T follicular helper cell (primary cell): ENCODE measurements at regions not wholly inside any gene's neighbourhood (a gene's known extent, or its start where the extent isn't known, plus 50 kb on each side); places are given as distances from the start of the nearest gene placed in this dataset.

Experiments
- DNase-seq: peaks from one replicate; pipeline ENCODE4 v3.0.0-alpha.2; 2020; ENCODE audit warnings: low read depth

DNA sequence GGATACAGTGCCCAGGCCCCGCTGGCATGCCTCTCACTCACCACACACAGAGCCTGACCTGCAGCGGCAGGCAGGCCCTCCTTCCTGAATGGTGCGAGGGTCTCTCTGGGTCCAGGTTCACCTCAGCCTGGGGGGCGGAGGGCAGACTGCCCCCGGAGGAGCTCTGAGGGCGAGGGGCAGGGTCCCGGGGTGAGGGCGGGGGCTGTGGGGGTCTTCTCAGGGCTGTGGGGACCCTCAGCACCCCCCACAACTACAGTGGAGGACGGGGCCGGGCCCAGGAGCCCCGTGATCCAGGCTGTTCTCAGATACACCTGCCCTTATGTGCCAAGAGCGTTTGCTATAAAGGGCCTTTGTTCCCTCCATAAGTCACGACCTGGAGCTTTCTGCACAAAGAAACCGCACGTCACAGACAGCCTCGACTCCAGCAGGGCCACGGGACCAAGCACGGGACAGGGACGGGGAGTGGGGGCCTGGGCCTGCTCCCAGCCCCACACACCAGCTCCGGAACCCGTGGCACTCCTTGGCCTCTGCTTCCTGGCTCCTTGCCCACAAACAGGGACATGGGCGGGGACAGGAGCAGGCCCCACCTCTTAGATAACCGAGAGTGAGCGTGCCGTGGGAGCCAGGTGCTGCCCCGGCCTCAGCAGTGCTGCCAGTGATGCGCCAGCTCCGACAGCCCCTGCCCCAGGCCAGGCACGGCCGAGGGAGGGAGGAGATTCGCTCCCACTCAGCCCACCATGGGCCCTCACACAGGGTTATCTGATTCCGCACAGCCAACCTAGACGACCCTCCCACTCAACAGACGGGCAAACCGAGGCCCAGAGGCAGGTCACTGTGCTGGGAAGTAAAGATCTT lies 101.9 kb downstream of the RFLNA start:
- DNase-seq = no peak

DNA sequence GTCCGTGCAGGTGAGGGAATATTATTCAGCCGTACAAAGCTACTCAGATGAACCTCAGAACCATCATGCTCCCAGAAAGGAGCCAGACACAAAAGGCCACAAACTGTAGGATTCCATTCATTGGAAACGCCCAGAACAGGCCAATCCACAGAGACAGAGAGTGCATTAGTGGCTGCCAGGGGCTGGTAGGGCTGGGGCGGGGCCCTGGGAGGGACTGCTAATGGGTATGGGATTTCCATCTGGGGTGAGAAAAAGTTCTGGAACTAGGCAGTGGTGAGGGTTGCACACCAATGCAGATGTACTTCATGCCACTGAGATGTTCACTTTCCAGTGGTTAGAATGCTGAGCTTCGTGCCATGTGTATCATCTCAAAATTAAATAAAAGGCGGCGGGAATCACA lies 101.1 kb downstream of the RFLNA start:
- DNase-seq = no peak

DNA sequence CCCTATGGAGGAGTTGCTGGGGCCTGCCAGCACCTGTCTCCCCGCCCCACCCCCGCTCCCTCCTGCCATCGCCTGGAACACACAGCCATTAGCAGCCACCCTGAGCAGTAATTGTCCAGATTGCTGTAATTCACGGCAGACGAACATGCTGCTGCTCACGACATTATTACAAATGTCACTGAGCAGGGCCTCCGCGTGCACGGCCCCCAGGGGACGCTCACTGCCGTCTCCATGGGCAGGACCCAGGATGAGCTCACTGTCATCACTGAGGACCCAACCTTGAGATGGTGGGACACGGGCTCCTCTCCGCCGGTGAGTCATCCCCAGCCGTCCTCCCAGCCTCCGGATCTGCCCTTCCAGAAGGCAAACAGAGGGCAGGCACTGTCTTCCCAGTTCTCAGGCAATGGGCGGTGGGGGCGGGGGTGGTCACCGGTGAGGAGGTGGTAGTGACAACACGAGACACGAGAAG lies 100.4 kb downstream of the RFLNA start:
- no peak for DNase-seq

DNA sequence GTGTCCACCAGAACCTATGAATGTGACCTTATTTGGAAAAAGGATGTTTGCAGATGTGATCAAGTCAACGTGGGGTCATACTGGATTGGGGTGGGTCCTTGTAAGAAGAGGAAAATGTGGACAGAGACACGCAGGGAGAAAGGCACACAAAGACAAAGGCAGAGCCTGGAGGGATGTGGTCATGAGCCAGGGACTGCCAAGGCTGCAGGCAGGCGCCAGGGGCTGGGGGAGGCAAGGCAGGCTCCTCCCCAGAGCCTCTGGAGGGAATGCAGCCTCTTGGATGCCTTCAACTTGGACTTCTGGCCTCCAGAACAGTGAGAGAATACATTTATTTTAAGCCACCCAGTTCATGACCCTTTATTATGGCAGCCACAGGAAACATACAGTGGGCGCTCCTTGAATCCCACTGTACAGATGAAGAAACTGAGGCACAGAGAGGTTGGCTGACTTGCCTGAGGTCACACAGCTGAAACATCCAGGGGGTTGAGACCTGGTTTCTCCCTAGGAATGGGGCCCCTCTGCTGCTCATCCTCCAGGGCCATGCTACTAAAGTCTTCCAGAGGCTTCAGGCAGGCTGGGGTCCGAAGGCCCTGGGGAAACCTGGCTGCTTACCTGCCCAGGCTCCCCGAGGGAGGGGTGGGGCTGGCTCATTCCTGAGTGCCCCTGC lies 99.7 kb downstream of the RFLNA start:
- no peak for DNase-seq

DNA sequence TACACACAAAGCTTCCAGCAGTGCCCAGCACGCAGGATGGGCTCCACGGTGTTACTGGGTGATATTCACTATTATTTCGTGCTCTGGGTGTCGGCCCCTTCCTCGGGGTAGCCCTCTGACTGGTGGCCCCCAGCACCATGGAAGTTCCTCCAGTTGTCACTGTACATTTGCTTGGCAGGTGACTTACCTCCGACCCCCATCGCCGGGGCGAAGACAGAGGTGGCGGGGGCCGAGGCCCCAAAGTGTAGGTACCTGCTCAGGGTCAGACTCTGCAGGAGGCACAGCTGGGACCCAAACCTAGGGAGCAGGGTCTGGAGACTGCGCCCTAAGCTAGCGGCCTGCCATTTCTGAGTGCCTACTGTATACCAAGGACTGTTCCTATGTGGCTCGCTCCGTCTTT lies 98.9 kb downstream of the RFLNA start:
- no peak for DNase-seq

DNA sequence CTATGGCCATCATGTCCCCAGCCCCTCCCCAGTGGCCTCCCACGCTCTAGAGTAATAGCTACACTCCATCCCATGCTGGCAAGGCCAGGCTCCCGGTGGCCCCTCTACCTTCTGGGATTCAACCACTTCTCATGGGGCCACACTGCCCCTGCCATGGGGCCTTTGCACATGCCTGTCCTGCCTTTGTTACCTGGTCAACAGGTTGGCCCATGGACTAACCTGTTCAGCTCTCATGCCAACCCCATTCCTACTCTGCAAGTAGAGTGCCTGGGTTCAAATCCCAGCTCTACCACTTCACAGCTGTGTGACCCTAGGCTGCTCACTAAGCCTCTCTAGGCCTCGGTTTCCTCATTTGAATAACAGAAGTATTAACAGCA lies 98.5 kb downstream of the RFLNA start:
- DNase-seq = no peak

DNA sequence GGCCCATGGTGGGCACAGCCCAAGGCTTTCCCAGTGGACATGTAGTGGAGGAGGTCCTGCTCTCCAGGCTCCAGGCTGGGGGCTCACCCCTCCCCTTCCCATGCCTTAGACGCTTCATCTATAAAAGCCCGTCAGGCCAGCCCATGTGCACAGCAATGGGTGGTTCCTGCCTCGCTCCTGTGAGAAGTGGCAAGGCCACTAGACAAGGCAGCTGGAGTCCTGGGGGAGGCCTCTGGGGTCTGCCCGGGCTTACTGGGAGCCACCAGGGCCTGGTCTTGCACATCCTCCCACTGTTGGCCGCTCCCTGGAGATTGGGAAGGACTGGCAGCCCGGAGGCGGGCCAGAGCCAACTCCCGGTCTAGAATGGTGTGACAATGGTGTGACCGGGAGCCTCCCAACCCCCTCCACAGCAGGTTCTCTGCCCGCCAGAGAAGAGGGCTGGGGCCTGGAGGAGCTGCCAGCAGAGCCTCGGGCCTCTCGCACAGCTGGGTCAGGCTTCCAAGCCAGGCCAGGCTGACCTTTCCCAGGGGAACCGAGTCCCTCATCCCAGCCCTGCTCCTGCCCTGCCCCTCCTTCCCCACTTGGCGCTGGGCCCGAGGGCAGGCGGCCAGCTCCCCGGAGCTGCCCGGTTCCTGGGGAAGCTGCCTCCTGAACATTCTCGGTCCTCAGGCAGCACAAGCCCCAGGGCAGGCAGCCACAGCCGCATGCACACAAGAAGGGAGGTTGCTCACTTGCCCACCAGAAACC lies 97.9 kb downstream of the RFLNA start:
- no peak for DNase-seq

DNA sequence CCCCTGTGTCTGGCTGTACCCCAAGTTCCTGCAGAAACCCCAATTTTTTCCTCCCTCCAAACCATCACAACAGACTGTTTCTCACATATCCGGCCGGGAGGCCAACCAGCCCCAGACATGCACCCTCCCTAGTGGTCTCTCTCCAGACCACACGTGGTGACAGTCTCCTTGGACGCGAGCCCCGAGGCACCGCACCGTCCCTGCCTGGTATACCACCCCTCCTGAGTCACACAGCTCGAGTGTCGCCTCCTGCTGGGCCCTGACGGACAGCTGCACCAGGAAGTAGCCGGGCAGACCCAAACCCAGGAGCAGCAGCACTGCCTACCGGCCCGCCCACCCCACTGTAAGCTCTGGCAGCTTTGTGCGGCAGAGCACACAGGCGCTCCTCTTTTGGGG lies 97.4 kb downstream of the RFLNA start:
- no peak for DNase-seq

DNA sequence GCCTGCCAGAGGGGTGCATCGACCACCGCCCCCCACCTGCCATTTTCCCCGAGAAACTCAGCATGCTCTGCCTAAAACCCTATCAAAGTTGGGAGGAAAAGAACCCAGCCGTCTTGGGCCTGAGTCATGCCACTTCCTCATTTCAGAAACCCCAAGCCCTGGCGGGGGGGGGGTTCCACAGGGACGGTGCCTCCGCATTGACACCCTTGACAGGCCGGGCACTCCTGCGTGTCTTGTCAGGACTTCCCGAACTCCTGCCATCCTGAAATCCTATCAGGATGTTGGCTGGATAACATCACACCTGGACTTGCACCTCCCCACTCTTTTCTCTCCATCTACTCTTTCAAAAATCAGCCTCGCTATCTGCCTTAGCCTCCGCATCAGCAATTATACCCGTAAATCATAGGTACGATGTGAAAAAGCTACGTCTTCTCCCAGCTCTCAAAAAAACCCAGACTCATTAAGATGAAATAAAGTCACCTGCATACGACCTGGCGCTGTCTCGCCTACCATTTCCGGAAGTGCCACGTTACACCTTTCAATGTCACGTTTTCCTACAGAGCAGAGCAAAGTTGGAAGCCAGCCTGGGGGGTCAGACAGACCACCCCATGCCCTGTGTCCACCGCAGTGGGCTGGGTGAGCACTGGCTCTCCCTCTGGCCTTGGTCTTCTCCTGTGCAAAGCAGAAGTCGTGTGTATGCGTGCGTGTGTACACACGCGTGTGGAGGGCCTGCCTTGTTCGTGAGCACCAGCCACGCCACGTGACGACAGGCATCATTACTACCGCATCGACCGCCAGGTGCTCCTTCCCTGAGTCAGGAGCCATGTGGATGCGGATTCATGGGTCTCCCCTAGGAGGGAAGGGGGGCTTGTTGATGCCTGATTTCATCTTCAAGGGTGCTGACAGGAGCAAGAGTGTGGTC lies 96.7 kb downstream of the RFLNA start:
- peak; percentile 10 for DNase-seq

DNA sequence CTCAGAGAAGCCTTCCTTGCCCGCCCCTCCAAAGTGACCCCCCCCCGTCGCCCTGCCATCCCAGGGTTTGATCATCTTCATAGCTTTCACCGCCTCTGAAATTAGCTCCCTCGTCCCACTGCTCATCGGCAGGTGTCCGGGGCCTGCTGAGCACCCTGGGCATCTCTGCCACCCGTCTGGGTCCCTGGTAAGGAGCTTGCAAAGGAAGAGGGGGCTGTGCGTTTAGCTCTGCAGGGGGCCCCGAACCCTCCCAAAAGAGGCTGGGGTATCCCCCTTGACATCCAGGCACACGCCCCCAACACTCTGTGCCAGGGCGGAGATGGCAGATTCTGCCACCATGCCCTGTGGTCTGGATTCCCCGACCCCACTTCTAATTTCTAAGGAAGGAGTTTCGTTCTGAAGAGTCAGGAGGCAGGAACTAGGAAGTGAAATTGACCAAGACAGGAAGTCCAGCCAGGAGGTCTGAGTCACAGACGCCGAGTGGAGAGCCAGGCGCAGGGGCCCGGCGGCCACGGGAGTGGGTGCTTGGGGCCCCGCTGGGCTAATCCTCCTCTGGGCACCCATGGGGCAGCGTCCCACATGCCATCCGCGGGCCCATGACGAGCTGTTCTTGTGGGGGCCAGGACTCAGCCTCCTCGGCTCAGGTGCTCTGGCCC lies 95.7 kb downstream of the RFLNA start:
- DNase-seq = no peak

DNA sequence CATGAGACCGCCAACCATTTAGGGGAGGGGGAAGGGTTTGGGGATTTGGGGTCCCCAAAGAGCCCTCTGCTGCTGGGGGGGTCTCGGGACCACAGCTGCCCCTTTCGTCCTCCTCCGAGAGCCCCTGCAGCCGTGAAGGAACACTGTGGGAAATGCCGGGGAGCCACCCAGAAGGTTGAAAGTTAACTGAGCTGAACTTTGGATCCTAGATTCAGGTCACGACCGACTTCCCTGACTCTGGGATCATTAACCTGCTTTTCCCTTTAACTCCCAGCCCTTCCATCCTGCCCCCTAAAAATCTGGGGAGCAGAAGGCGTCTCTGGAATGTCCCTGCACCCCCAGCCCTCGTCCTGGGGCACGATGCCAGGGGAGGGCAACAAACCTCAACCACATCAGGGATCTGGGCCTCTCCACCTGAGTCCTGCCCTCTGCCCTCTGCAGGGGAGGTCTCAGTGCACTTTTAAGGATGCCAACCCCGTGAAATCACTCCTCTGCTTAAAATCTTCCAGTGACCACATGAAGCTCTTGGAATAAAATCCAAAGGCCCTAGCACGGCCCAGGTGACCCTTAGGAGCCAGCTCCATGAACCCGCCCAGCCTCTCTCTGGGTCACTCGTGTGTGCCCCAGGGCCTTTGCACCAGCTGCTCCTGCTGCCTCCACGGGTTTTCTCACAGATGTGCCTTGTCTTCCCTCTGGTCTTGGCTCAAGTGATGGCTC lies 95.0 kb downstream of the RFLNA start:
- DNase-seq = no peak

DNA sequence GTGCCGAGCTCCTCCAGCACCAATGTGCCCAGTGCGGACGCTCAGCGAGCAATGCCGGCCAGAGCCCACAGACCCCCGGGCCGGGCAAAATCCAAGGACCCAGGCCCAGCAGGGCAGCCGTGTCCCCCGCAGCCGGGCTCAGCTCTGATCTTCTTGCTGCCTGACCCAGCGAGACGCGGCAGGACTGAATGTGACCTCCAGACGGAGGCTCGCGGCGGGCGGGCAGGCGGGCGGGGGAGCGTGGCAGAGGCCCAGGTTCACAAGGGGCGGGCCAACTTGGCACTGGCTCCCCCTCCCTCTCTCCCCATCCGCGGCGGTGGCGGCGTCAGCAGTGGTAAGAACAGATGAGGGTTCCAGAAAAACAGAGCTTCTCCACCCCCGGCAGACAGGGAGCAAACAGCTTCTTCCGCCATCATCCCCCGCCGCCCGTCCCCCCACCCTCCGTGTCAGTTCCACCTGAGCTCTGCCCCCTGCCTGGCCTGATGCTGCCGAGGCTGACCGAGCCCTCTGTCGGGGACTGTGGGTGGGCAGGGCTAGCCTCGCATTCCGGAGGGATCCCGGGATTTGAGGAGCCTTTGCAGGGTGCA lies 94.3 kb downstream of the RFLNA start:
- peak; percentile 59 for DNase-seq

DNA sequence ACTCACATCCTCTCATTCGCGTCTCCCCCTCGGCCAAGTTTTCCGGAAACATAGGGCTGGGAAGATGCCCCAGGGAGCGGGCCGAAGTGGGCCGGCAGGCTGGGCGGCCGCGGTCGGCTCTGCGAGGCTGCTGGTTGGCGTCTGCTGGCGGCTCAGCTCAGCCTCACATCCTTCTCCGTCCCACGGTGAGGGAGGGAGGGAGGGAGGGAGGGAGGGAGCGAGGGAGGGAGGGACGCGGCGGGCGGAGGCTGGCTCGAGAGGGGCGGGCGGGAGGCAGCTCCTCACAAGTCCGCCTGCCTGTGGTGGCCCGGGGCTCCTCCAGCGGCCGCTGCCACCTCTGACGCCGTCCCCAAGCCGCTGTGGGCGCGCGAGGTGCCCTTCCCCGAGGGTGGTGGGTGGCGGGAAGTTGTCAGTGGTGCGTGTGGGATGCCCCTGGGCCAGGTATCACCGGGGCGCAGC lies 93.8 kb downstream of the RFLNA start:
- peak; percentile 9 for DNase-seq

DNA sequence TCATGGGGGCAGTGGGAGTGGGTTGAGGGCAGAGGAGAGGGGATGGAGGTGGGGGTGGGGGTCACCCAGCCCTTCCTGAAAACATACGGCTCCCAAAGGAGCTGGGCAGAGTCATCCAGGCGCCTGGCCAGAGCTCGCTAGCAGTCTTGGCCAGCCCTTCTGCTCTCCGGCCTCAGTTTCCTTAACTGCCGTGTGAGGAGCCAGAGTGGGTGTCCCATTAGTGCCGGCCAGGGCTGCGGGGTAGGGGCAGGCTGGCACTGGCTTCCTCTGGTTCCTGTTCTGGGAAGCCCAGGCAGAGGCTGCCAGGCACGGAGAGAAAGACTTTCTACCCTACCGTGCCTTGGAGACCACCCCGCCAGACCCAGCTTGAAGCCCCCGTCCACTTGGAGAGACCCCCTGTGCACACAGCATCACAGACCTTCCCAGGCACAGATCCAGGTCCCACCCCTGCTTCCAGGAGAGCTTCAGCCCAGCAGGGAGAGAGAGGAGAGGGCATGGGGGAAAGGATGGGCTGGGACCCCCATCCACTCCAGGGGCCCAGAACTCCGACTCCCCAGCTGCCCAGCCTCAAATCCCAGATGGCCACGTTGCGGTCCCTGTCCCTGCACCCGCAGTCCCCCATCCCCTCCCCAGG lies 93.3 kb downstream of the RFLNA start:
- DNase-seq = no peak

DNA sequence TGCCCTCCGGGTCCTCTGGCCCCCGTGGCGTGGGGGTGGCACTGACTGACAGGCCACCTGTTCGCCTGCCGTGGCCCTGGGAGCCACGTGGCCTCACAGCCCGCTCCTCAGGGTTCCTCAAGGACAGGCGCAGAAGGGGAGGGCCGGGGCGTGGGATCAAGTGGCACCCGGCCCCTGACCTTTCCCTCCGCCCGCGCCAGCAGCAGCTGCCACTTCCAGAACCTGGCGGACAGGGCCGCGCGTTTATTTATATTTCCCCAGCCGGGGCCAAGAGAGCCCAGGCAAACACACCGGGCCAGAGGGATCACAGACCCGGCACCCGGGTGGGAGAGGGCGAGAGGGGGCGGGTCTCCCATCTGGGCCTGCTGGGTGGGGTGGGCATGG lies 92.6 kb downstream of the RFLNA start:
- no peak for DNase-seq

DNA sequence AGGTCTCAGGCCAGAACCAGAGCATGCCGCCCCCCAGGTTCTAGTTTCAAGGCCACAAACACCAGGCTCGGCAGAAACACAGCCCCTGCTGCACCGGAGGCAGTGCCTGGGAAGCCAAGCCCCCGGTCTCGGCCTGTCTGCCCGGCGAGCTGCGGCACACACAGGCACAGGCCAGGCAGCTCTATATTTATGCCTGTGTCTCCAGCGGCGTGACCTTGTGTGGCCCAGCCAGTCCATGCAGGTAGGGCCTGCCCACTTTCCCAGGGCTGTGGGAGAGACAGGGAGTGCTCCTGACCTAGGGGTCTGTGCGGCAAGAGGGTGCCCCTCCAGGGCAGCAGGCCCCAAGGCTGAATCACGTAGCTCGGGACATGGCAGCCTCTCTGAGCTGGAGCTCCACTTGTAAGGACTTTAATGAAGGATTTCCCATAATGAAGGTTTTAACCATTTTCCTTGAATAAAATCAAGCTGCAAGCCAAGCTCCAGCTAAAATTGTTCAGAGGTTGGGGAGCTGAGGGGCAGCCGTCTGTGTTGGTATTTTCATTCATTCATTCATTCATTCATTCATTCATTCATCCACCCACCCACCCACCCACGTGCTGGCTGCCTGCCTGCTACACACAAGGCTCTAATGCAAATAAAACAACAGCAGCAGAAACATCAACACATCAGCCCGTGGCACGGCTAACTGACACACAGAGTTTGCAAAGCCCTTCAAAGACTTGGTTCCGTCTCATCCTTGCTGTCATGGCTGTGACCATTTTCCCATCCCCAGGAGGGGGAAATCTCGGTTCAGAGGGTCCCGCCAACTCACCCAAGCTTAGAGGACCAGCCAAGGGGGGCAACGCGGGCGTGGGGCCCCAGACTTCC lies 92.0 kb downstream of the RFLNA start:
- no peak for DNase-seq

DNA sequence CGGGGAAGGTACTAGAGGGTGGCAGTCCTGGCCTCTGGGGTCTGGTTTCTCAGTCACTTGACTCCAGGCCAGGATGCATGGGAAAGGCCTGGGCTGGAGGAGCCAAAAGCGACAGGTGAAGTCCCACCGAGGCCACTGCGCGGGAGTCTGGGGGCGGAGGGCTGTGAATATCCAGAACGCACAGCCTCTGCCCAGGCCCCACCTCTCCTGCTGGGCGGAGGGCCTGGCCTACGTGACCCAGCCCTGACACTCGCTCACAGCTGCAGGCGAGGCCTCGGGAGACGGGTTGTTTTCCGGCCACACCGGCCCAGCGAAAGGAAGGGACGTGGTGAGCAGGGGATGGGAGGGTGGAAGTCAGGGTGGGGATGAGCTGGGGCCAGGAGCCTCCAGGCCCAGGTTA lies 91.2 kb downstream of the RFLNA start:
- DNase-seq = no peak

DNA sequence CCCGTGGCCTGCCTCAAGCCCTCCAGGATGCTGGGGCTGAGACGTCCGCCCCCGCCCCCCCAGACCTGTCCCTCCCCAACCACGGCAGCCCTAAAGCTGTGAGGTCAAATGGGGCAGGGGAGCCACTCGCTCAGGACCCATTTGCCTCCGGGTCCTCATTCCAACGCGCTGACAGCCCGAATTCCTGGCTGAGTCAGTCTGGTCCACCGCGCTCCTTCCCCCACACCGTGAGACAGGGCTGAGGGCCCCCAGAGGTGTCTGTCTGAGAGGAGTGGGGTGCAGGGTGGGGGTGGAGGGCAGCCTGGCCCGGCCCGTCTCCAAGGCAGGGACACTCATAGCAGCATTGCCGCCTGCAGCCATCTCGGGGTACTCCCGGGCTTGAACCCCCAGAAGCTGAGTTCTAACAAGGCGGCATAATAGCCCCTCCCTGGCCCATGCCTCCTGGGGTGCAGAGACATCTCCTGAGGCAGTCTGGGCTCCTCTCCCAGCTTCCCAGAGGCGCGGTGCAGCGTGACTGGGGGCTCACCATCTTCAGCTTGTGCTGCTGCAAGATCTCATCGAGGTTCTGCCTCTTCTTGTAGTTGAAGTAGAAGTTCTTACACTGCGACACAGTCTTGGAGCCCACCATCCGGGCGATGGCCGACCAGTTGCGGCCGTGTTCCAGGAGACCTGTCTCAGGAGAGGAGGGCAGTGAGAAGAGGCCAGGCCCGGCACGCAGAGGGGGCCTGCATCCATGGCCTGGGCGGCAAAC lies 90.5 kb downstream of the RFLNA start:
- DNase-seq = no peak
